ENCODE measurements at regions not wholly inside any gene's neighbourhood (a gene's known extent, or its start where the extent isn't known, plus 50 kb on each side); places are given as distances from the start of the nearest gene placed in this dataset.
A peak's percentile ranks its signal among the peaks of the same experiment; 100 is the strongest.

- no peak for DNase-seq (ENCODE audit: low read depth, low spot score)
Measured at GRCh38 chr3:72461787-72462186, 386.5 kb downstream of the SHQ1 start.

- DNase-seq (ENCODE audit: low read depth, low spot score) = no peak
Measured at GRCh38 chr3:72460205-72461174, 387.8 kb downstream of the SHQ1 start.

GRCh38 chr3:72459588-72459987, 388.7 kb downstream of the SHQ1 start:
- no peak for DNase-seq (ENCODE audit: low read depth, low spot score)

GRCh38 chr3:72458375-72458774, 389.9 kb downstream of the SHQ1 start:
- DNase-seq (ENCODE audit: low read depth, low spot score) = no peak

- no peak for DNase-seq (ENCODE audit: low read depth, low spot score)
Measured at GRCh38 chr3:72454441-72454840, 393.8 kb downstream of the SHQ1 start.

GRCh38 chr3:72453706-72454105, 394.5 kb downstream of the SHQ1 start:
- DNase-seq (ENCODE audit: low read depth, low spot score) = no peak

GRCh38 chr3:72452745-72453144, 395.5 kb downstream of the SHQ1 start:
- DNase-seq (ENCODE audit: low read depth, low spot score) = no peak

- no peak for DNase-seq (ENCODE audit: low read depth, low spot score)
Measured at GRCh38 chr3:72451841-72452240, 396.4 kb downstream of the SHQ1 start.

- DNase-seq (ENCODE audit: low read depth, low spot score) = no peak
Measured at GRCh38 chr3:72449551-72449950, 398.7 kb downstream of the SHQ1 start.

GRCh38 chr3:72448858-72449257, 399.4 kb downstream of the SHQ1 start:
- DNase-seq (ENCODE audit: low read depth, low spot score) = peak; percentile 25

GRCh38 chr3:72448375-72448823, 399.8 kb downstream of the SHQ1 start:
- peak; percentile 5 for DNase-seq (ENCODE audit: low read depth, low spot score)

- DNase-seq (ENCODE audit: low read depth, low spot score) = peak; percentile 98
Measured at GRCh38 chr3:72447059-72447946, 400.9 kb downstream of the SHQ1 start.

- DNase-seq (ENCODE audit: low read depth, low spot score) = peak; percentile 24
Measured at GRCh38 chr3:72446218-72447058, 401.8 kb downstream of the SHQ1 start, which contains the start of gene RYBP. TSS of gene RYBP (minus strand) at chr3:72446621.

GRCh38 chr3:72445827-72446217, 402.4 kb downstream of the SHQ1 start:
- no peak for DNase-seq (ENCODE audit: low read depth, low spot score)

GRCh38 chr3:72444656-72445223, 403.5 kb downstream of the SHQ1 start:
- no peak for DNase-seq (ENCODE audit: low read depth, low spot score)

- DNase-seq (ENCODE audit: low read depth, low spot score) = no peak
Measured at GRCh38 chr3:72442759-72443158, 405.5 kb downstream of the SHQ1 start.

GRCh38 chr3:72441284-72441994, 406.8 kb downstream of the SHQ1 start:
- DNase-seq (ENCODE audit: low read depth, low spot score) = peak; percentile 22

GRCh38 chr3:72440491-72440890, 407.8 kb downstream of the SHQ1 start:
- no peak for DNase-seq (ENCODE audit: low read depth, low spot score)

- peak; percentile 17 for DNase-seq (ENCODE audit: low read depth, low spot score)
Measured at GRCh38 chr3:72439321-72440183, 408.7 kb downstream of the SHQ1 start.

Measured in astrocyte of the hippocampus (primary cell).